HG03521 (cell line): ENCODE measurements at regions not wholly inside any gene's neighbourhood (a gene's known extent, or its start where the extent isn't known, plus 50 kb on each side); places are given as distances from the start of the nearest gene placed in this dataset.

ENCODE experiments used
- ATAC-seq: cut with Tn5 transposase; IDR thresholded peaks from one replicate; pipeline ENCODE4 v1.9.1; 2021; ENCODE audit warnings: mild to moderate bottlenecking, moderate library complexity; ENCODE audit not compliant: unreplicated experiment

GRCh38 chr13:47087241-47087640 lies 190.4 kb upstream of the HTR2A start:
- ATAC-seq: no peak

GRCh38 chr13:47085346-47085745 lies 188.5 kb upstream of the HTR2A start:
- ATAC-seq: no peak

- ATAC-seq: no peak
Measured at GRCh38 chr13:47081850-47082249, 185.0 kb upstream of the HTR2A start.

- no peak for ATAC-seq
Measured at GRCh38 chr13:47081246-47081645, 184.4 kb upstream of the HTR2A start.

- no peak for ATAC-seq
Measured at GRCh38 chr13:47080621-47081020, 183.8 kb upstream of the HTR2A start.

GRCh38 chr13:47076500-47076899 lies 179.6 kb upstream of the HTR2A start:
- ATAC-seq: no peak

- no peak for ATAC-seq
Measured at GRCh38 chr13:47069133-47069532, 172.3 kb upstream of the HTR2A start.

GRCh38 chr13:47067306-47067705 lies 170.5 kb upstream of the HTR2A start:
- ATAC-seq: no peak

- no peak for ATAC-seq
Measured at GRCh38 chr13:47066226-47066625, 169.4 kb upstream of the HTR2A start.

GRCh38 chr13:47064381-47064780 lies 167.5 kb upstream of the HTR2A start:
- ATAC-seq: no peak

GRCh38 chr13:47049276-47049989 lies 152.6 kb upstream of the HTR2A start:
- no peak for ATAC-seq

GRCh38 chr13:47046706-47047105 lies 149.9 kb upstream of the HTR2A start:
- ATAC-seq: no peak

- ATAC-seq: no peak
Measured at GRCh38 chr13:47044842-47045241, 148.0 kb upstream of the HTR2A start.

GRCh38 chr13:47039106-47039505 lies 142.3 kb upstream of the HTR2A start:
- ATAC-seq: no peak

GRCh38 chr13:47038188-47038587 lies 141.3 kb upstream of the HTR2A start:
- ATAC-seq: no peak

- ATAC-seq: peak; percentile 99
Measured at GRCh38 chr13:47036294-47037008, 139.6 kb upstream of the HTR2A start.

GRCh38 chr13:47033216-47033615 lies 136.4 kb upstream of the HTR2A start:
- ATAC-seq: no peak

- ATAC-seq: no peak
Measured at GRCh38 chr13:47027780-47028437, 131.1 kb upstream of the HTR2A start.

GRCh38 chr13:47025791-47026447 lies 129.1 kb upstream of the HTR2A start:
- no peak for ATAC-seq

- no peak for ATAC-seq
Measured at GRCh38 chr13:47019977-47020376, 123.1 kb upstream of the HTR2A start.

- no peak for ATAC-seq
Measured at GRCh38 chr13:47017476-47017875, 120.6 kb upstream of the HTR2A start.
